ENCODE measurements at regions not wholly inside any gene's neighbourhood (a gene's known extent, or its start where the extent isn't known, plus 50 kb on each side); places are given as distances from the start of the nearest gene placed in this dataset.
"Not testable (repeated sequence)": the region's sequence is repeated elsewhere in the genome, so short reads cannot be mapped to it uniquely, and the experiment has no call there.

DNA sequence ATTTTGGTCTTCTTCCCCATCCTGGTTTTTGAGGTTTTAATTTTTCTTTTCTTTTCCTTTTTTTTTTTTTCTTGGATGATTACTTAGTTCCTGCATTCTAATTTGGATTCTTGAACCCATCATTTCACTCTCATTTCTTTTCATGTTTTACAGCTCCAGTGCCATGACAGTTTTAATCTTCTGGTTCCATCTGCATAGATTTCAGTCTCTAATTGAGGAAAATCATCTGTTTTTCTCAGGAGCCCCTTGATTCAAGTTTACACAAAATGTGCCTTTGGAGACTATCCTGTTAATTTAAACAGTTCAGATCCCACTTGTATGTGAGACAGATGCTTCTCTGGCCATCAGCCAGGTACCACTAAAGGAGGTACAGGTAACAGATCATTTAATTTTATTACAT lies 379.9 kb downstream of the PIK3C3 start:
- DNase-seq: no peak

DNA sequence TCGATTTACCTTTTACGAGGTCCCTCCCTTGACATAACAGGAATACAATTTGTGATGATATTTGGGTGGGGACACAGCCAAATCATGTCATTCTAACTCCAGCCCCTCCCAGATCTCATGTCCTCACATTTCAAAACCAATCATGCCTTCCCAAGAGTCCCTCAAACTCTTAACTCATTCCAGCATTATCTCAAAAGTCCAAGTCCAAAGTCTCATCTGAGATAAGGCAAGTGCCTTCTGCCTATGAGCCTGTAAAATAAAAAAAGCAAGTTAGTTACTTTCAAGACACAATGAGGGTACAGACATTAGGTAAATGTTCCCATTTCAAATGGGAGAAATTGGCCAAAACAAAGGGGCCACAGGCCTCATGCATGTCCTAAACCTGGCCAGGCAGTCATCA lies 381.1 kb downstream of the PIK3C3 start:
- no peak for DNase-seq

- DNase-seq: not testable (repeated sequence)
Measured at GRCh38 chr18:42337337-42337736, 382.3 kb downstream of the PIK3C3 start.

- peak; percentile 30 for DNase-seq
Measured at GRCh38 chr18:42338683-42339082, 383.6 kb downstream of the PIK3C3 start.

- DNase-seq: no peak
Measured at GRCh38 chr18:42339372-42339771, 384.3 kb downstream of the PIK3C3 start.

DNA sequence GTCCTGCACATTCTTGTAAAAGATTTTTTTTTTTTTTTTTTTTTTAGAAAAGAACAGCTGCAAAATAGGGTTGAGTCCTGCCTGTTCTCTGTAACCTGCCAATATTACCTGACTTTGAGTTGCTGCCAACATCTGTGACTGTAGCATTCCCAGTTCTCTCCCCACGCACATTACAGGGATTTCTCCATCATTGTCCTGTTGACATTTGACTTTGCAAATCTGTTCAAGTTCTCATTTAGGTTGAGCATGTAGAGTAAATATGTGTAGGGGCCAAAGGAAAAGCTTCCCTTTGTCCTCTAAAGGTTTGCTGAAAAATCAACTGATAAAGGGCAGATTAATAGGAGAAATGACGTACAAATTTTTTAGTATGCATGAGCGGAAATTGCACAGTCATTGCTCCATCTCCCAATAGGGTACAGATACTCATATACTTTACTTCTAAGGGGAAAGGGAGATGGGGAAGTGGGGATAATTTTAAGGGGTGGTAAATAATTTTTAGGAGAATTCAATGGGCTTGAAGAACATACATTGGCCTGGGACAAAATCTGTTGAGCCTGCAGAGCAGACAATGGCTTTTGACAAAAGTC lies 385.5 kb downstream of the PIK3C3 start:
- DNase-seq: no peak

- no peak for DNase-seq
Measured at GRCh38 chr18:42341423-42341822, 386.4 kb downstream of the PIK3C3 start.

DNA sequence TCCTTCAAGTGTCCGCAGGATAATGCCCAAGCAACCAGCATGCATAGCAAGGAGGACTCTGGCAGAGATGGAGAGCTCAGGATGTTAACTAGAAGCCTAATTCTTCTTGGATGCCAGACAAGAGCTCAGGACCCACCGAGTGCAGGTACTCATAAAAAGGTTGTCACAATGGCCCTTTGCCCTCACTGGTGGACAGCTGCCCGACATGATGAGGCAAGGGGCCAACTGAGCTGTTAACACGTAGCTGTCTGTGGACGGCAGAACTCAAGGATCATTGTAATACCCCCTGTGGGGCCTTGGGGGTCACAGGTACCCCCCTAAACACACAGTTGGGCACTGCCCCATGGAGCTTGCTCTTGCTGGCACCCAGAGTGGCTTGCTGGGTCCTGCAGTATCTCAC lies 393.7 kb downstream of the PIK3C3 start:
- DNase-seq: no peak

DNA sequence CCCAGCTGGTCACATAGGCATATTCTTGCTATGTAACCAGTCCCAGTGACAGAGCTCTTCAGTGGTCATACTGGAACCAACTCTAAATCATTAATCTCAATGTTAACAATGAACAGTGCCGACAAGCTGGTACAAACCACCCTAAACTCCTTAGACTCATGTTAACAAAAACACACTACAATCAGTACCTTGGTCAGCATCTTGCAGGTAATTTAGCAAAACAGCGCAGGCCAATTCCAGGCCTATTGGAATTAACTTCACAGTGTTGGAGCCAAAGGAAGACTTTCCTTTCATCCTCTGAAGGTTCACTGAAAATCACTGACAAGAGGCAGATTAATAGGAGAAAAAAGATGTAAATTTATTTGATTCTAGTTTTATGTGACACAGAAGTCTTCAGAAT lies 396.4 kb downstream of the PIK3C3 start:
- no peak for DNase-seq

GRCh38 chr18:42360716-42361115 lies 405.7 kb downstream of the PIK3C3 start:
- no peak for DNase-seq

DNA sequence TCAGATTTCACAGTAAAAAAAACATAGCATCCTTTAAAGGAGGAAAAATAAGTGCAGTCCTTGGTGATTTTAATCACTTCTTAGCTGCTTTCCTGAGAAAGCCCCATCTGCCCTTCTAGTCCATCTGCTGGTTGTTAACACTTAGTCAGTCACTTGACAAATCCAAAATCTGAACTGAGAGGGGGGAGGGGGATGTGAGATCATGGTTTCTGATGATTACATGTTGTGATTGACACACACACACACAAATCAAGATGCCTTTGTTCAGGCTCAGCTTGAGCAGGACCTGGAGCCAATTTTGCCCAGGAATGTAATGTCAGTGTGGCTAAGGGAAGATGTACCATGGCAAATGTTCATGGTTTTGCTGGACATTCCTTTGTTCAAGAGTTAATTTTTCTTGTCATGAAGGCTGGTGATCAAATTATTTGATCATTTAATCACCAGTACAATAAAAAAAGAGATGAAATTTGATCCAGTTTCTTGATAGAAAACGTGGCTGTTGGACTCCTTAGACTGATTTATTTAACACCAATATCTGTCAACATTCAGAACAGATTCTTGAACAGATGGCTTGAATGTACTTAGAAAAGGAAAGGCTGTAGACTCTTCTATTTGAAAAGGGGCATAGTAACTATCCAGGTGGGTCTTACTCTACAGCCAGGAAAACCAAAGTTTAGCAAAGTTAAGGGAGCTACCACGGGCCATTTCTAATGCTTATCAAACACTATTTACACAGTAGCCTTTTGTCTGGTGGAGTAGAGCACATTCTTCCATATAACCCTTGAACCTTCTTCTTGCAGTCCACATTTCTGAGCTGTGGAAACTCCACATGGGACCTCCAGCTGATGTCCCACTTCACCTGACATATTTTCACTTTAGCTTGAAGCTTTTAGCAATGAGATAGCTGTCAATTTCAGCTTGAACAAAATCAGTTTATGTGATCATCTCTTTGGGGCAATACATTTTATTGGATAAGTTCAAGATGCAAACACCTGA lies 408.7 kb downstream of the PIK3C3 start:
- DNase-seq: no peak

DNA sequence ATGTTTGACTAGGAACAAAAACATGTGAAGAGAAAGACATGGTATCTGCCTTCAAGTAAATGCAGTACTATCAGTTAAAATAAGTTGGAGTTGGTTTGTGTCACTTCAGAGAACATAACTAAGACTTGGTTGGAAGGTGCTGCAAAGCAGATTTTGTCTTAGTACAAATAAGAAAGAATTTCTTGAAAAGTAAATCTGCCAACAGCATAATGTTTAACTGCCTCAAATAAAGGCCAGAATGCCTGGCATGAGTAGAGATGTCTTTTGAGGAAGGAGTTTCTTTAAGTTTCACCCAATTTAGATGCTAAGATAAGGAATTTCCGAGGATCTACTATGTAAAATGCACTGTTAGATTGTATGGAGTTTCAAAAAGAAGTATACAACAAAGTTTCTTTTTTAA lies 409.7 kb downstream of the PIK3C3 start:
- no peak for DNase-seq

DNA sequence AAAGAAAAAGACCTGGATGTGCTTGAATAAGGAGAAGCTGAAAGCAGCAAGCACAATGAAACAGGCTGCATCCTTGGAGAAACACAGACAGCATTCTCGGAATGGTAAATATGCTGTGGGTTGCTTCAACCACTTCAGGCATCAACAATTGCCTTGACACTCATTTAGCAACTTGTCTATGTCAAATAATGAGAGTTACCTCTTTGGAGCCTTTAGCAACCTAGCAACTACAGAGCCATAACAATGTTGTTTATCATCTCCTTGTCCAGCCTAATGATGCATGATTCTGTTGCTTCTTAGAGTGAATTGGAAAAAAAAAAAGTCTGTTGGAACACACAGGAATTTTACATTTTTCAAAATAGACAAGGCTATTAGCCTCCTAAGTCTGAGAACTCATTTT lies 410.6 kb downstream of the PIK3C3 start:
- no peak for DNase-seq

- DNase-seq: no peak
Measured at GRCh38 chr18:42373584-42373983, 418.6 kb downstream of the PIK3C3 start.

- no peak for DNase-seq
Measured at GRCh38 chr18:42374961-42375360, 419.9 kb downstream of the PIK3C3 start.

DNA sequence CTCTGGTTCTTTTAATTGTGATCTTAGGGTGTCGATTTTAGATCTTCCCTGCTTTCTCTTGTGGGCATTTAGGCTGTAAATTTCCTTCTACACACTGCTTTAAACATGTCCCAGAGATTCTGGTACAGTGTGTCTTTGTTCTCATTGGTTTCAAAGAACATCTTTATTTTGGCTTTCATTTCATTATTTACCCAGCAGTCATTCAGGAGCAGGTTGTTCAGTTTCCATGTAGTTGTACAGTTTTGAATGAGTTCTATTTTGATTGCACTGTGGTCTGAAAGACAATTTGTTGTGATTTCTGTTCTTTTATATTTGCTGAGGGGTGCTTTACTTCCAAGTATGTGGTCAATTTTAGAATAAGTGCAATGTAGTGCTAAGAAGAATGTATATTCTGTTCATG lies 423.8 kb downstream of the PIK3C3 start:
- DNase-seq: not testable (repeated sequence)

DNA sequence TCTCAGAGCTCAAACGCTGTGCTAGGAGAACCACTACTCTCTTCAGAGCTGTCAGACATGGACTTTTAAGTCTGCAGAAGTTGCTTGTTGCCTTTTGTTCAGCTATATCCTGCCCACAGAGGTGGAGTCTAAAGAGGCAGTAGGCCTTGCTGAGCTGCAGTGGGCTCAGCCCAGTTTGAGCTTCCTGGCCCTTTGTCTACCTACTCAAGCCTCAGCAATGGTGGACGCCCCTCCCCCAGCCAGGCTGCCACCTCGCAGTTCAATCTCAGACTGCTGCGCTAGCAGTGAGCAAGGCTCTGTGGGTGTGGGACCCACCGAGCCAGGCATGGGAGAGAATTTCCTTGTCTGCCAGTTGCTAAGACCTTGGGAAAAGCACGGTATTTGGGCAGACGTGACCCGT lies 426.2 kb downstream of the PIK3C3 start:
- DNase-seq: not testable (repeated sequence)

GRCh38 chr18:42392416-42392815 lies 437.4 kb downstream of the PIK3C3 start:
- DNase-seq: no peak

DNA sequence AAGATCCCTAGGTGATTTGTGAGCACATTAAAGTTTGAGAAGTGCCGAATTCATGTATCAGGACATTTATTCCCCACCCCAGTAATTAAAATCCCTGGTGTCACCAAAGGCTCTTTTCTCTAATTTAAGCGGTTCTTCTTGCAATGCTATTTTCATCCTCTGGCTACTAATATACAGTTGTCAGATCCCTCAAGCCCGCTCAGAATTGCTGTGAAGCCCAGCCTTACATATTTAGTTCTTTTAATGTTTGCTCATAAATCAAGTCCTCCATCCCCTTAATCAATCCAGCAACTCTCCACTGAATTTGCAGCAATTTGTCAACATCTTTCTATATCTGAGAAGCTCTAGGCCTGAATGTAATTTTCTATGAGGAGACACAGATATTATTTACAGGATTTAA lies 437.9 kb downstream of the PIK3C3 start:
- DNase-seq: no peak

- DNase-seq: no peak
Measured at GRCh38 chr18:42394238-42394637, 439.2 kb downstream of the PIK3C3 start.

- no peak for DNase-seq
Measured at GRCh38 chr18:42401131-42401673, 446.2 kb downstream of the PIK3C3 start.

- DNase-seq: no peak
Measured at GRCh38 chr18:42404151-42404550, 449.1 kb downstream of the PIK3C3 start.

- DNase-seq: no peak
Measured at GRCh38 chr18:42409005-42409404, 454.0 kb downstream of the PIK3C3 start.

DNA sequence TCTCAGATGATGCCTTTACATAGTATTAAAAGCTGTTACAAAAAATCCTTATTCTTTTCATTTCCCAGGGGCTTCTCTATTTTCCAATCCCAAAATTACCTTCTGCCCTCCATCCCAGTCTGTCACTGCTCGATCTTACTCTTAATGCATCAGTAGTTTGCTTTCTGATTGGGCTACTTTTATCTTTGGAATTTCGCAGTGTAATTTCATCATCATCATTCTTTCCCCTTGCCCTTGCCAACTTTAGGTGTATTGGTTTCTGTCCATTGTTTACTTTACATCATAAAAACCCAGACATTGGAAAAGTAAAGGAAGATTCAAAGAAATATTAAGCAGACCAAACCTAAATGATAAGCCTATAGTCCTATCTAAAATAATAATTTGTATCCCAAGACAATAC lies 457.2 kb downstream of the PIK3C3 start:
- no peak for DNase-seq
